HCT116 (cell line): ENCODE measurements at regions not wholly inside any gene's neighbourhood (a gene's known extent, or its start where the extent isn't known, plus 50 kb on each side); places are given as distances from the start of the nearest gene placed in this dataset.

Experiments
- ATAC-seq: fragments of 200-7000 bp; cut with Tn5 transposase; 2 replicates; pipeline ENCODE4 v1.9.1; 2020; ENCODE audit warnings: mild to moderate bottlenecking, moderate library complexity
- BruUV-seq: library from RNA; stranded (reverse); fragments of 400-500 nt; replicated peaks from 2 replicates; lab custom pipeline; 2021; lab: Mats Ljungman, UMichigan
- CTCF ChIA-PET: fragments of 300-600 bp; sonication (Branson Sonifier 250); formaldehyde crosslinking; loops from one replicate; lab custom pipeline; 2021; ENCODE audit warnings: antibody characterized with exemption; lab: Charles Lee
- POLR2A ChIA-PET: fragments of 300-600, 350-600 bp; sonication (Branson Sonifier 250); formaldehyde crosslinking; loops from one replicate; lab custom pipeline; 2021; ENCODE audit warnings: antibody characterized with exemption; lab: Charles Lee
- RAD21 ChIA-PET, 2 experiments: fragments of 300-600 bp; sonication (Branson Sonifier 250); formaldehyde crosslinking; loops; one replicate each; lab custom pipeline; 2023; ENCODE audit warnings: low total read pairs in 2 of 2; ENCODE audit not compliant: uncharacterized antibody in 2 of 2, unreplicated experiment in 2 of 2, low non-redundant PET in 1 of 2; lab: Charles Lee
- DNase-seq: peaks from one replicate; pipeline ENCODE4 v3.0.0-alpha.2; 2010; ENCODE audit warnings: low read depth, low spot score
- H2AFZ ChIP-seq: fragments of 200-600 bp; shearing (Covaris generic), sonication (generic); 2 replicates; pipeline ENCODE4 v1.6.1; 2017; ENCODE audit warnings: low read depth, mixed run types, mixed read lengths, antibody characterized with exemption, low read length; ENCODE audit not compliant: poor library complexity, severe bottlenecking
- H3K27ac ChIP-seq: 2 replicates; pipeline ENCODE4 v1.5.1; 2012; ENCODE audit warnings: low read depth, low read length
- H3K27me3 ChIP-seq: fragments of 200-600 bp; sonication (generic); 2 replicates; pipeline ENCODE4 v1.6.1; 2016; ENCODE audit warnings: mixed run types, low read length, mixed read lengths; ENCODE audit not compliant: insufficient read depth
- H3K36me3 ChIP-seq, 2 experiments: fragments of 200-500 bp in 1 of 2; fragments of 200-600 bp in 1 of 2; sonication (Bioruptor generic) in 1 of 2; sonication (generic) in 1 of 2; 2 replicates each; pipeline versions ENCODE4 v1.5.1 to v1.6.1; 2014 to 2016; ENCODE audit warnings: low read length in 2 of 2, inconsistent platforms in 1 of 2, mixed read lengths in 1 of 2, mixed run types in 1 of 2; ENCODE audit not compliant: insufficient read depth in 2 of 2, control insufficient read depth in 1 of 2
- H3K4me1 ChIP-seq, 2 experiments: fragments of 200-600 bp in 1 of 2; sonication (generic) in 1 of 2; 2 replicates each; pipeline versions ENCODE4 v1.5.1 to v1.6.1; 2012 to 2017; ENCODE audit warnings: low read length in 2 of 2, inconsistent platforms in 1 of 2, mild to moderate bottlenecking in 1 of 2, mixed read lengths in 1 of 2, mixed run types in 1 of 2, moderate library complexity in 1 of 2; ENCODE audit not compliant: insufficient read depth in 2 of 2, control insufficient read depth in 1 of 2
- H3K4me2 ChIP-seq: fragments of 200-600 bp; sonication (generic); 2 replicates; pipeline ENCODE4 v1.6.1; 2017; ENCODE audit warnings: mixed run types, low read length, mixed read lengths
- H3K4me3 ChIP-seq, 2 experiments: fragments of 200-600 bp in 1 of 2; sonication (generic) in 1 of 2; replicated peaks in 1 of 2; 2 replicates each; pipeline ENCODE4 v1.5.1; 2011 to 2016; ENCODE audit warnings: low read length in 2 of 2, control low read depth in 1 of 2, low read depth in 1 of 2, mild to moderate bottlenecking in 1 of 2, mixed read lengths in 1 of 2, mixed run types in 1 of 2
- H3K79me2 ChIP-seq: fragments of 200-600 bp; sonication (generic); 2 replicates; pipeline ENCODE4 v1.6.1; 2017; ENCODE audit warnings: mild to moderate bottlenecking, mixed run types, low read length, moderate library complexity, mixed read lengths; ENCODE audit not compliant: insufficient read depth
- H3K9ac ChIP-seq: fragments of 200-600 bp; sonication (generic); 2 replicates; pipeline ENCODE4 v1.6.1; 2016; ENCODE audit warnings: low read length, mixed read lengths
- H3K9me2 ChIP-seq: fragments of 200-600 bp; sonication (generic), shearing (Covaris generic); 2 replicates; pipeline ENCODE4 v1.6.1; 2017; ENCODE audit warnings: mixed run types, mild to moderate bottlenecking, moderate library complexity; ENCODE audit not compliant: insufficient read depth
- H3K9me3 ChIP-seq, 2 experiments: fragments of 200-500 bp in 1 of 2; fragments of 200-600 bp in 1 of 2; sonication (Bioruptor generic) in 1 of 2; sonication (generic) in 1 of 2; 2 replicates each; pipeline ENCODE4 v1.6.1; 2014 to 2017; ENCODE audit warnings: low read length in 2 of 2, mixed read lengths in 2 of 2, inconsistent platforms in 1 of 2, low read depth in 1 of 2, mild to moderate bottlenecking in 1 of 2, mixed run types in 1 of 2, moderate library complexity in 1 of 2; ENCODE audit not compliant: control insufficient read depth in 1 of 2, insufficient read depth in 1 of 2
- H4K20me1 ChIP-seq: fragments of 200-600 bp; sonication (generic), shearing (Covaris generic); 2 replicates; pipeline ENCODE4 v1.6.1; 2017; ENCODE audit warnings: mixed run types, mild to moderate bottlenecking, moderate library complexity; ENCODE audit not compliant: insufficient read depth
- ATF3 ChIP-seq: IDR thresholded peaks from 2 replicates; pipeline ENCODE4 v1.6.1; 2012
- CBX3 ChIP-seq: IDR thresholded peaks from 2 replicates; pipeline ENCODE4 v1.6.1; 2012; ENCODE audit warnings: low read depth
- CEBPB ChIP-seq: IDR thresholded peaks from 2 replicates; pipeline ENCODE4 v1.6.1; 2012; ENCODE audit warnings: low read depth
- EGR1 ChIP-seq: IDR thresholded peaks from 2 replicates; pipeline ENCODE4 v1.6.1; 2012; ENCODE audit warnings: low read depth
- ELF1 ChIP-seq: IDR thresholded peaks from 2 replicates; pipeline ENCODE4 v1.6.1; 2012; ENCODE audit warnings: low read depth, borderline replicate concordance
- EZH2 ChIP-seq: fragments of 200-600 bp; sonication (generic); IDR thresholded peaks from 2 replicates; pipeline ENCODE4 v1.6.1; 2017; ENCODE audit warnings: antibody characterized with exemption, mixed run types
- EZH2phosphoT487 ChIP-seq: fragments of 200-600 bp; IDR thresholded peaks from 2 replicates; pipeline ENCODE4 v1.6.1; 2018; ENCODE audit warnings: antibody characterized with exemption, borderline replicate concordance
- FOSL1 ChIP-seq: IDR thresholded peaks from 2 replicates; pipeline ENCODE4 v1.6.1; 2012; ENCODE audit warnings: low read depth
- JUND ChIP-seq: IDR thresholded peaks from 2 replicates; pipeline ENCODE4 v1.6.1; 2012
- POLR2AphosphoS5 ChIP-seq: IDR thresholded peaks from 2 replicates; pipeline ENCODE4 v1.6.1; 2011; ENCODE audit warnings: mild to moderate bottlenecking, low read depth, low read length, moderate library complexity
- RAD21 ChIP-seq: IDR thresholded peaks from 2 replicates; pipeline ENCODE4 v1.6.1; 2012; ENCODE audit warnings: low read depth, mild to moderate bottlenecking
- SIN3A ChIP-seq: IDR thresholded peaks from 2 replicates; pipeline ENCODE4 v1.6.1; 2012; ENCODE audit warnings: low read depth
- SP1 ChIP-seq: IDR thresholded peaks from 2 replicates; pipeline ENCODE4 v1.6.1; 2012; ENCODE audit warnings: low read depth
- TCF7L2 ChIP-seq: IDR thresholded peaks from 2 replicates; pipeline ENCODE4 v1.7.0; 2011; ENCODE audit warnings: borderline replicate concordance, inconsistent platforms; ENCODE audit not compliant: insufficient read depth, insufficient read length; ENCODE audit errors: extremely low read depth
- YY1 ChIP-seq: IDR thresholded peaks from 2 replicates; pipeline ENCODE4 v1.6.1; 2011; ENCODE audit warnings: low read length, low read depth, moderate library complexity, mild to moderate bottlenecking; ENCODE audit not compliant: insufficient replicate concordance; ENCODE audit errors: extremely low read depth
- ZBTB33 ChIP-seq: IDR thresholded peaks from 2 replicates; pipeline ENCODE4 v1.6.1; 2011; ENCODE audit warnings: mild to moderate bottlenecking, low read length, moderate library complexity; ENCODE audit not compliant: insufficient replicate concordance; ENCODE audit errors: extremely low read depth
- ZFX ChIP-seq: fragments of 450-650 bp; IDR thresholded peaks from 2 replicates; pipeline ENCODE4 v1.6.1; 2017
- ZNF274 ChIP-seq: fragments of 200-500 bp; sonication (Bioruptor generic); IDR thresholded peaks from 2 replicates; pipeline ENCODE4 v1.6.1; 2014; ENCODE audit warnings: mild to moderate bottlenecking, low read depth, low read length, inconsistent platforms
- intact Hi-C: fragments of 100-400 bp; cut with micrococcal nuclease; formaldehyde crosslinking; loops from 2 replicates; pipeline ENCODE4 v1.10.0; 2022

GRCh38 chr4:24396988-24397387 lies 187.4 kb downstream of the DHX15 start:
- Histone ChIP-seq H3K27ac (no peak overlapping the region), H3K79me2 (no peaks in the 10 kb centered on the region), H2AFZ (no peak overlapping the region), H4K20me1 (no peaks in the 10 kb centered on the region), H3K4me3 (no peak overlapping the region), H3K9ac (no peak overlapping the region), H3K9me3 (no peaks in the 10 kb centered on the region), H3K27me3 (no peaks in the 10 kb centered on the region), H3K9me2 (no peaks in the 10 kb centered on the region), H3K36me3 (no peaks in the 10 kb centered on the region), H3K4me2 (no peak overlapping the region), H3K4me1 (no peaks in the 10 kb centered on the region)
- TF ChIP-seq CEBPB: no peak
- no peak for TF ChIP-seq YY1
- no peak for TF ChIP-seq JUND
- TF ChIP-seq ATF3: no peak
- TF ChIP-seq ZNF274: no peak
- TF ChIP-seq ZFX: no peak
- TF ChIP-seq SIN3A: no peak
- no peak for TF ChIP-seq RAD21
- TF ChIP-seq EZH2phosphoT487: no peak
- no peak for TF ChIP-seq SP1
- no peak for TF ChIP-seq TCF7L2
- no peak for TF ChIP-seq ZBTB33
- no peak for TF ChIP-seq EGR1
- no peak for TF ChIP-seq CBX3
- TF ChIP-seq FOSL1: no peak
- TF ChIP-seq POLR2AphosphoS5: no peak
- TF ChIP-seq EZH2: no peak
- TF ChIP-seq ELF1: no peak
- intact Hi-C loops: no loop called here
- no TSS peak for BruUV-seq
- ChIA-PET CTCF (no interaction called here), POLR2A (no interaction called here), RAD21 (no interaction called here)
- DNase-seq: no peak
- no peak for ATAC-seq
